ENCODE measurements at regions not wholly inside any gene's neighbourhood (a gene's known extent, or its start where the extent isn't known, plus 50 kb on each side); places are given as distances from the start of the nearest gene placed in this dataset.

DNA sequence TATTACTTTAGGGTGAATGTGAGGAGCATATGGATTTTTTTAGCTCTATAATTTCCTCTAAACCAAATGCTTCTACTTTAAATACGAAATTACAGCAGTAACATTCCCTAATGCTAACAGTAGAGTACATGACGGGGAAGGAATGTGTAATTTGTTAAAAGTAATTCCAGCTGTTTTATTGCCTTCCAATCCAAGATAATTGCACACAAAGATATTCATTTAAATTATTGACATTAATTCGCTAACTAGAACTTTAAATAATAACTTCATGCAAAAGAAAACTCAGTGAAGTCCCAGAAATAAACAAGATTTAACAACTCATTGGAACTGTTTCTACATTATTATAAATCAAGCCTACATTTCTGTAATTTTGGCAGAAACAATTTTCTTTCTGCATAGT is 261.4 kb upstream of the CFAP20DC start:
- H3K4me2 ChIP-seq (ENCODE audit: control insufficient read depth, insufficient read depth), result no peak overlapping the region
- intact Hi-C loops (cut with micrococcal nuclease; ENCODE audit: unreplicated experiment) (loop anchor here (5.0 kb wide), 1 partner anchor 141 kb away; no protein-coding TSS in a partner anchor), in situ Hi-C loops (cut with MboI) (loop anchor here (10.0 kb wide), 1 partner anchor 554 kb away; no protein-coding TSS in a partner anchor)
- no peak overlapping the region for H2AFZ ChIP-seq (ENCODE audit: control insufficient read depth, low read depth, low read length)
- no peaks in the 10 kb centered on the region for H4K20me1 ChIP-seq (ENCODE audit: control insufficient read depth, insufficient read depth)
- H3K27ac ChIP-seq (ENCODE audit: control insufficient read depth, insufficient read depth), result no peak overlapping the region
- ChIA-PET RAD21 (ENCODE audit: unreplicated experiment) (interaction anchor here (0.7 to 1.8 kb wide), 8 partner anchors 23 to 547 kb away, joined by 3 to 10 read pairs (median 3); no protein-coding TSS in a partner anchor), POLR2A (no interaction called here), SMC1A (ENCODE audit: uncharacterized antibody, unreplicated experiment) (interaction anchor here (0.7 to 1.8 kb wide), 16 partner anchors 8 to 547 kb away, joined by 3 to 5 read pairs (median 4); no protein-coding TSS in a partner anchor), CTCF (interaction anchor here (0.6 to 4.9 kb wide), 9 partner anchors 57 to 547 kb away, joined by 3 to 54 read pairs (median 4); no protein-coding TSS in a partner anchor)
- no peak for DNase-seq (ENCODE audit: low read depth, low spot score)
- no peak for TF ChIP-seq CBX5 (IDR thresholded peaks at IDR 0.05; ENCODE audit: low read depth)
- TF ChIP-seq MTA2 (IDR thresholded peaks at IDR 0.05; ENCODE audit: low read depth), result no peak
- ATAC-seq, result no peak
- H3K9ac ChIP-seq (ENCODE audit: control insufficient read depth, insufficient read depth, low read length), result no peak overlapping the region
- no peaks in the 10 kb centered on the region for H3K27me3 ChIP-seq (replicated peaks in 1 of 2; ENCODE audit: control insufficient read depth in 2 of 2, insufficient read depth in 2 of 2, low read length in 1 of 2)
- no peak overlapping the region for H3K4me3 ChIP-seq
- no peaks in the 10 kb centered on the region for H3K4me1 ChIP-seq (ENCODE audit: control insufficient read depth, insufficient read depth, low read length)
- no peaks in the 10 kb centered on the region for H3K36me3 ChIP-seq (ENCODE audit: control insufficient read depth in 2 of 2, insufficient read depth in 2 of 2, low read length in 1 of 2)
- 18% methylated on average over 3 of the region's 3 CpGs for WGBS (ENCODE audit: insufficient coverage, insufficient replicate concordance, low lambda C conversion rate, missing lambda C conversion rate)
- no peak for FAIRE-seq
- no peaks in the 10 kb centered on the region for H3K9me3 ChIP-seq (replicated peaks; ENCODE audit: control insufficient read depth, insufficient read depth, low read length)
- no TSS peak for BruUV-seq (replicated peaks)
- H3K79me2 ChIP-seq (ENCODE audit: control insufficient read depth, insufficient read depth, low read length), result no peaks in the 10 kb centered on the region

DNA sequence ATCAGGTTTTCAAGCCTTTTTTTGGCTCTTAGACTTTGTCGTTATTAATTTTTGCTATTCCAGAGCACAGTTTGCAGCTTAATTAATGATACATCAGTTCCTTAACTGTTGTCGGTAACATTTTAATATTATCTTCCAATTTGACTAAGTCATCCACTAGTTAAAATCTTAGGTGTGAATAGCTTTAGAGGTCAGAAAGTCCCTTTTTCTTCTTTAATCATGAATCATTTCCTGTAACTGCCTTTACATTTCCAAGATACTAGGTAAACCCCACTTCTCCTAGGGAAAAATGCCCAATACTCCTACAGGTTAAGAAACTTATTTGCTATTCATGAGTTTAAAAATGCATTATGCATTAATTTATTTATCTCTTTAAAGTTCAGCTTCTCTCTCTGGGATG is 260.9 kb upstream of the CFAP20DC start:
- DNase-seq (ENCODE audit: low read depth, low spot score) (no peak), ATAC-seq (no peak), FAIRE-seq (peak; percentile 38)
- Histone ChIP-seq H3K79me2 (ENCODE audit: control insufficient read depth, insufficient read depth, low read length) (no peaks in the 10 kb centered on the region), H2AFZ (ENCODE audit: control insufficient read depth, low read depth, low read length) (no peak overlapping the region), H3K27me3 (replicated peaks in 1 of 2; ENCODE audit: control insufficient read depth in 2 of 2, insufficient read depth in 2 of 2, low read length in 1 of 2) (no peaks in the 10 kb centered on the region), H3K4me3 (no peak overlapping the region), H3K36me3 (ENCODE audit: control insufficient read depth in 2 of 2, insufficient read depth in 2 of 2, low read length in 1 of 2) (no peaks in the 10 kb centered on the region), H3K27ac (ENCODE audit: control insufficient read depth, insufficient read depth) (no peak overlapping the region), H3K9ac (ENCODE audit: control insufficient read depth, insufficient read depth, low read length) (no peak overlapping the region), H3K4me2 (ENCODE audit: control insufficient read depth, insufficient read depth) (no peak overlapping the region), H3K4me1 (ENCODE audit: control insufficient read depth, insufficient read depth, low read length) (no peaks in the 10 kb centered on the region), H3K9me3 (replicated peaks; ENCODE audit: control insufficient read depth, insufficient read depth, low read length) (no peaks in the 10 kb centered on the region), H4K20me1 (ENCODE audit: control insufficient read depth, insufficient read depth) (no peaks in the 10 kb centered on the region)
- CTCF ChIA-PET, result interaction anchor here (0.8 to 4.9 kb wide), 10 partner anchors 58 to 547 kb away, joined by 3 to 54 read pairs (median 4); no protein-coding TSS in a partner anchor
- in situ Hi-C loops (cut with MboI), result loop anchor here (10.0 kb wide), 1 partner anchor 554 kb away; no protein-coding TSS in a partner anchor
- TF ChIP-seq, protein P1, sequence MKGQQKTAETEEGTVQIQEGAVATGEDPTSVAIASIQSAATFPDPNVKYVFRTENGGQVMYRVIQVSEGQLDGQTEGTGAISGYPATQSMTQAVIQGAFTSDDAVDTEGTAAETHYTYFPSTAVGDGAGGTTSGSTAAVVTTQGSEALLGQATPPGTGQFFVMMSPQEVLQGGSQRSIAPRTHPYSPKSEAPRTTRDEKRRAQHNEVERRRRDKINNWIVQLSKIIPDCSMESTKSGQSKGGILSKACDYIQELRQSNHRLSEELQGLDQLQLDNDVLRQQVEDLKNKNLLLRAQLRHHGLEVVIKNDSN (IDR thresholded peaks at IDR 0.05; ENCODE audit: borderline replicate concordance, extremely low read length, insufficient read depth, low read depth, low read length), result no peak
- TF ChIP-seq MTA2 (IDR thresholded peaks at IDR 0.05; ENCODE audit: low read depth) (peak; percentile 56), NFYA (IDR thresholded peaks at IDR 0.05; ENCODE audit: borderline replicate concordance, low read depth, low read length) (no peak)
- TF ChIP-seq, protein P2, sequence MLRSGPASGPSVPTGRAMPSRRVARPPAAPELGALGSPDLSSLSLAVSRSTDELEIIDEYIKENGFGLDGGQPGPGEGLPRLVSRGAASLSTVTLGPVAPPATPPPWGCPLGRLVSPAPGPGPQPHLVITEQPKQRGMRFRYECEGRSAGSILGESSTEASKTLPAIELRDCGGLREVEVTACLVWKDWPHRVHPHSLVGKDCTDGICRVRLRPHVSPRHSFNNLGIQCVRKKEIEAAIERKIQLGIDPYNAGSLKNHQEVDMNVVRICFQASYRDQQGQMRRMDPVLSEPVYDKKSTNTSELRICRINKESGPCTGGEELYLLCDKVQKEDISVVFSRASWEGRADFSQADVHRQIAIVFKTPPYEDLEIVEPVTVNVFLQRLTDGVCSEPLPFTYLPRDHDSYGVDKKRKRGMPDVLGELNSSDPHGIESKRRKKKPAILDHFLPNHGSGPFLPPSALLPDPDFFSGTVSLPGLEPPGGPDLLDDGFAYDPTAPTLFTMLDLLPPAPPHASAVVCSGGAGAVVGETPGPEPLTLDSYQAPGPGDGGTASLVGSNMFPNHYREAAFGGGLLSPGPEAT (IDR thresholded peaks at IDR 0.05; ENCODE audit: low read depth), result peak; percentile 50; the same call in 1 of the 2 replicates
- WGBS (ENCODE audit: insufficient coverage, insufficient replicate concordance, low lambda C conversion rate, missing lambda C conversion rate), result 47% methylated on average over 2 of the region's 2 CpGs
- no TSS peak for BruUV-seq (replicated peaks)
- POLR2A ChIA-PET, result no interaction called here
- SMC1A ChIA-PET (ENCODE audit: uncharacterized antibody, unreplicated experiment), result interaction anchor here (0.5 to 1.8 kb wide), 19 partner anchors 9 to 547 kb away, joined by 3 to 5 read pairs (median 4); no protein-coding TSS in a partner anchor
- RAD21 ChIA-PET (ENCODE audit: unreplicated experiment), result interaction anchor here (0.7 to 1.8 kb wide), 8 partner anchors 23 to 547 kb away, joined by 3 to 10 read pairs (median 3); no protein-coding TSS in a partner anchor
- intact Hi-C loops (cut with micrococcal nuclease; ENCODE audit: unreplicated experiment), result loop anchor here (5.0 kb wide), 1 partner anchor 142 kb away; no protein-coding TSS in a partner anchor
